ENCODE measurements at regions not wholly inside any gene's neighbourhood (a gene's known extent, or its start where the extent isn't known, plus 50 kb on each side); places are given as distances from the start of the nearest gene placed in this dataset.
A peak's percentile ranks its signal among the peaks of the same experiment; 100 is the strongest.

- Histone ChIP-seq H3K36me3 (ENCODE audit: control insufficient read depth in 1 of 2, insufficient read depth in 2 of 2, low read length in 1 of 2) (no peaks in the 10 kb centered on the region), H3K4me3 (ENCODE audit: low read length in 2 of 2) (no peak overlapping the region), H3K27ac (ENCODE audit: low read depth in 1 of 2, low read length in 2 of 2) (no peak overlapping the region), H3K4me1 (ENCODE audit: control insufficient read depth in 1 of 2, insufficient read depth in 2 of 2, low read length in 2 of 2) (peaks cover 3 to 4% of the 10 kb centered on the region in 2 donors), H3K9me3 (ENCODE audit: control insufficient read depth, low read length) (no peaks in the 10 kb centered on the region), H3K27me3 (ENCODE audit: control insufficient read depth in 1 of 2, insufficient read depth in 2 of 2, low read length in 1 of 2) (no peaks in the 10 kb centered on the region)
- ATAC-seq (ENCODE audit: low FRiP score), result no peak
- intact Hi-C loops (cut with DNase I), result loop anchor here in 1 of 2 donors (5.0 kb wide), 3 partner anchors 70 to 485 kb away; no protein-coding TSS in a partner anchor
- 11 to 13% methylated on average over 5 of the region's 5 CpGs for WGBS, 2 donors
- no peak for DNase-seq
Observed at GRCh38 chr12:65602253-65602609, 222.1 kb upstream of the HMGA2 start.

GRCh38 chr12:65602610-65603295, 221.5 kb upstream of the HMGA2 start:
- DNase-seq, result peak; percentile 84 to 89
- ATAC-seq (ENCODE audit: low FRiP score), result peak; percentile 93
- no peaks in the 10 kb centered on the region for H3K27me3 ChIP-seq (ENCODE audit: control insufficient read depth in 1 of 2, insufficient read depth in 2 of 2, low read length in 1 of 2)
- no peak overlapping the region for H3K27ac ChIP-seq (ENCODE audit: low read depth in 1 of 2, low read length in 2 of 2)
- H3K9me3 ChIP-seq (ENCODE audit: control insufficient read depth, low read length), result no peaks in the 10 kb centered on the region
- intact Hi-C loops (cut with DNase I), result loop anchor here in 1 of 2 donors (5.0 kb wide), 3 partner anchors 70 to 485 kb away; no protein-coding TSS in a partner anchor
- H3K36me3 ChIP-seq (ENCODE audit: control insufficient read depth in 1 of 2, insufficient read depth in 2 of 2, low read length in 1 of 2), result no peaks in the 10 kb centered on the region
- no peak overlapping the region for H3K4me3 ChIP-seq (ENCODE audit: low read length in 2 of 2)
- 7 to 8% methylated on average over 11 of the region's 11 CpGs for WGBS, 2 donors
- H3K4me1 ChIP-seq (ENCODE audit: control insufficient read depth in 1 of 2, insufficient read depth in 2 of 2, low read length in 2 of 2), result peaks cover 3 to 4% of the 10 kb centered on the region in 2 donors

GRCh38 chr12:65603438-65604351, 220.6 kb upstream of the HMGA2 start:
- DNase-seq (peak in 1 of 2 donors; percentile 50), ATAC-seq (ENCODE audit: low FRiP score) (peak; percentile 69)
- H3K4me3 ChIP-seq (ENCODE audit: low read length in 2 of 2), result peak overlapping the region in 1 of 2 donors; percentile 15
- 4 to 7% methylated on average over 8 of the region's 8 CpGs for WGBS, 2 donors
- peak overlapping the region in 1 of 2 donors; percentile 86 for H3K27ac ChIP-seq (ENCODE audit: low read depth in 1 of 2, low read length in 2 of 2)
- peaks cover 3 to 4% of the 10 kb centered on the region in 2 donors for H3K4me1 ChIP-seq (ENCODE audit: control insufficient read depth in 1 of 2, insufficient read depth in 2 of 2, low read length in 2 of 2)
- H3K27me3 ChIP-seq (ENCODE audit: control insufficient read depth in 1 of 2, insufficient read depth in 2 of 2, low read length in 1 of 2), result no peaks in the 10 kb centered on the region
- no peaks in the 10 kb centered on the region for H3K9me3 ChIP-seq (ENCODE audit: control insufficient read depth, low read length)
- intact Hi-C loops (cut with DNase I), result loop anchor here in 1 of 2 donors (5.0 kb wide), 3 partner anchors 69 to 484 kb away; no protein-coding TSS in a partner anchor
- no peaks in the 10 kb centered on the region for H3K36me3 ChIP-seq (ENCODE audit: control insufficient read depth in 1 of 2, insufficient read depth in 2 of 2, low read length in 1 of 2)

GRCh38 chr12:65605019-65605418, 219.3 kb upstream of the HMGA2 start:
- no peak overlapping the region for H3K27ac ChIP-seq (ENCODE audit: low read depth in 1 of 2, low read length in 2 of 2)
- 80 to 81% methylated on average over 2 of the region's 2 CpGs for WGBS, 2 donors
- no peak for ATAC-seq (ENCODE audit: low FRiP score)
- H3K4me3 ChIP-seq (ENCODE audit: low read length in 2 of 2), result no peak overlapping the region
- intact Hi-C loops (cut with DNase I), result no loop called here
- no peaks in the 10 kb centered on the region for H3K27me3 ChIP-seq (ENCODE audit: control insufficient read depth in 1 of 2, insufficient read depth in 2 of 2, low read length in 1 of 2)
- H3K36me3 ChIP-seq (ENCODE audit: control insufficient read depth in 1 of 2, insufficient read depth in 2 of 2, low read length in 1 of 2), result no peaks in the 10 kb centered on the region
- H3K9me3 ChIP-seq (ENCODE audit: control insufficient read depth, low read length), result no peaks in the 10 kb centered on the region
- H3K4me1 ChIP-seq (ENCODE audit: control insufficient read depth in 1 of 2, insufficient read depth in 2 of 2, low read length in 2 of 2), result peaks cover 3 to 4% of the 10 kb centered on the region in 2 donors
- DNase-seq, result no peak

GRCh38 chr12:65606008-65606766, 218.1 kb upstream of the HMGA2 start:
- H3K36me3 ChIP-seq (ENCODE audit: control insufficient read depth in 1 of 2, insufficient read depth in 2 of 2, low read length in 1 of 2), result no peaks in the 10 kb centered on the region
- intact Hi-C loops (cut with DNase I), result no loop called here
- no peaks in the 10 kb centered on the region for H3K9me3 ChIP-seq (ENCODE audit: control insufficient read depth, low read length)
- H3K27ac ChIP-seq (ENCODE audit: low read depth in 1 of 2, low read length in 2 of 2), result no peak overlapping the region
- no peak overlapping the region for H3K4me3 ChIP-seq (ENCODE audit: low read length in 2 of 2)
- no peaks in the 10 kb centered on the region for H3K27me3 ChIP-seq (ENCODE audit: control insufficient read depth in 1 of 2, insufficient read depth in 2 of 2, low read length in 1 of 2)
- peaks cover 3 to 4% of the 10 kb centered on the region in 2 donors for H3K4me1 ChIP-seq (ENCODE audit: control insufficient read depth in 1 of 2, insufficient read depth in 2 of 2, low read length in 2 of 2)
- DNase-seq, result no peak
- WGBS, 2 donors, result 71 to 74% methylated on average over 4 of the region's 4 CpGs
- ATAC-seq (ENCODE audit: low FRiP score), result no peak

- no peaks in the 10 kb centered on the region for H3K9me3 ChIP-seq (ENCODE audit: control insufficient read depth, low read length)
- no peak overlapping the region for H3K4me3 ChIP-seq (ENCODE audit: low read length in 2 of 2)
- DNase-seq (no peak), ATAC-seq (ENCODE audit: low FRiP score) (no peak)
- no peaks in the 10 kb centered on the region for H3K36me3 ChIP-seq (ENCODE audit: control insufficient read depth in 1 of 2, insufficient read depth in 2 of 2, low read length in 1 of 2)
- H3K27ac ChIP-seq (ENCODE audit: low read depth in 1 of 2, low read length in 2 of 2), result no peak overlapping the region
- intact Hi-C loops (cut with DNase I), result no loop called here
- WGBS, 2 donors, result 85 to 89% methylated on average over 3 of the region's 3 CpGs
- H3K27me3 ChIP-seq (ENCODE audit: control insufficient read depth in 1 of 2, insufficient read depth in 2 of 2, low read length in 1 of 2), result no peaks in the 10 kb centered on the region
- H3K4me1 ChIP-seq (ENCODE audit: control insufficient read depth in 1 of 2, insufficient read depth in 2 of 2, low read length in 2 of 2), result peaks cover 3 to 4% of the 10 kb centered on the region in 2 donors
Observed at GRCh38 chr12:65607401-65607841, 216.9 kb upstream of the HMGA2 start.

GRCh38 chr12:65608319-65608916, 215.9 kb upstream of the HMGA2 start:
- Histone ChIP-seq H3K27ac (ENCODE audit: low read depth in 1 of 2, low read length in 2 of 2) (no peak overlapping the region), H3K9me3 (ENCODE audit: control insufficient read depth, low read length) (no peaks in the 10 kb centered on the region), H3K4me3 (ENCODE audit: low read length in 2 of 2) (no peak overlapping the region), H3K4me1 (ENCODE audit: control insufficient read depth in 1 of 2, insufficient read depth in 2 of 2, low read length in 2 of 2) (peaks cover under 1 to 3% of the 10 kb centered on the region in 2 donors), H3K27me3 (ENCODE audit: control insufficient read depth in 1 of 2, insufficient read depth in 2 of 2, low read length in 1 of 2) (no peaks in the 10 kb centered on the region), H3K36me3 (ENCODE audit: control insufficient read depth in 1 of 2, insufficient read depth in 2 of 2, low read length in 1 of 2) (no peaks in the 10 kb centered on the region)
- 70 to 86% methylated on average over 2 of the region's 2 CpGs for WGBS, 2 donors
- ATAC-seq (ENCODE audit: low FRiP score) (no peak), DNase-seq (no peak)
- intact Hi-C loops (cut with DNase I), result no loop called here

- ATAC-seq (ENCODE audit: low FRiP score) (no peak), DNase-seq (no peak)
- intact Hi-C loops (cut with DNase I), result no loop called here
- Histone ChIP-seq H3K36me3 (ENCODE audit: control insufficient read depth in 1 of 2, insufficient read depth in 2 of 2, low read length in 1 of 2) (no peaks in the 10 kb centered on the region), H3K9me3 (ENCODE audit: control insufficient read depth, low read length) (no peaks in the 10 kb centered on the region), H3K4me1 (ENCODE audit: control insufficient read depth in 1 of 2, insufficient read depth in 2 of 2, low read length in 2 of 2) (no peaks in the 10 kb centered on the region), H3K27me3 (ENCODE audit: control insufficient read depth in 1 of 2, insufficient read depth in 2 of 2, low read length in 1 of 2) (no peaks in the 10 kb centered on the region), H3K27ac (ENCODE audit: low read depth in 1 of 2, low read length in 2 of 2) (no peak overlapping the region), H3K4me3 (ENCODE audit: low read length in 2 of 2) (no peak overlapping the region)
- 60 to 72% methylated on average over 4 of the region's 4 CpGs for WGBS, 2 donors
Observed at GRCh38 chr12:65609359-65609771, 214.9 kb upstream of the HMGA2 start.
